Suprapubic skin (tissue), 3 donors: ENCODE measurements at regions not wholly inside any gene's neighbourhood (a gene's known extent, or its start where the extent isn't known, plus 50 kb on each side); places are given as distances from the start of the nearest gene placed in this dataset.

ENCODE experiments used
- CTCF ChIP-seq, 2 donors: fragments of 200-600 bp in 1 of 2; fragments of 450-650 bp in 1 of 2; sonication (generic) in 1 of 2; IDR thresholded peaks; one replicate each; pipeline ENCODE4 v1.5.1; 2016 to 2019; ENCODE audit warnings: antibody characterized with exemption in 2 of 2, mild to moderate bottlenecking in 1 of 2, moderate library complexity in 1 of 2
- EP300 ChIP-seq: sonication (generic); formaldehyde crosslinking; IDR thresholded peaks from one replicate; pipeline ENCODE4 v1.6.1; 2017; ENCODE audit warnings: antibody characterized with exemption

GRCh38 chr11:80028998-80029397, 588.2 kb upstream of the TENM4 start:
- TF ChIP-seq CTCF (IDR thresholded peaks at IDR 0.05) = no peak
- TF ChIP-seq EP300 = no peak
